Endothelial cell of umbilical vein (primary cell): ENCODE measurements at regions not wholly inside any gene's neighbourhood (a gene's known extent, or its start where the extent isn't known, plus 50 kb on each side); places are given as distances from the start of the nearest gene placed in this dataset.

Experiments used
- CTCF ChIP-seq, 2 donors: IDR thresholded peaks; 1 replicate in 1 of 2; 2 replicates in 1 of 2; pipeline ENCODE4 v1.5.1; 2011; ENCODE audit warnings: low read length in 2 of 2, mild to moderate bottlenecking in 2 of 2, moderate library complexity in 2 of 2, control low read depth in 1 of 2, inconsistent platforms in 1 of 2, low read depth in 1 of 2; ENCODE audit not compliant: insufficient read depth in 1 of 2; ENCODE audit errors: extremely low read depth in 1 of 2
- EZH2 ChIP-seq: IDR thresholded peaks from 2 replicates; pipeline ENCODE4 v1.6.1; 2012; ENCODE audit warnings: borderline replicate concordance, low read depth, mild to moderate bottlenecking, moderate library complexity, low read length, inconsistent platforms; ENCODE audit not compliant: severe bottlenecking
- FOS ChIP-seq: IDR thresholded peaks from 2 replicates; pipeline ENCODE4 v1.6.1; 2011; ENCODE audit warnings: mild to moderate bottlenecking, low read length, moderate library complexity, borderline replicate concordance; ENCODE audit not compliant: insufficient read depth
- GATA2 ChIP-seq: IDR thresholded peaks from 2 replicates; pipeline ENCODE4 v1.7.0; 2011; ENCODE audit warnings: low read depth, mild to moderate bottlenecking, moderate library complexity, mixed read lengths, low read length; ENCODE audit not compliant: insufficient read length, insufficient read depth
- JUN ChIP-seq: IDR thresholded peaks from 2 replicates; pipeline ENCODE4 v1.6.1; 2011; ENCODE audit warnings: borderline replicate concordance, low read depth; ENCODE audit not compliant: insufficient read length, insufficient read depth
- MAX ChIP-seq: IDR thresholded peaks from 2 replicates; pipeline ENCODE4 v1.6.1; 2011; ENCODE audit not compliant: insufficient read depth, insufficient read length
- MYC ChIP-seq: IDR thresholded peaks from one replicate; pipeline ENCODE4 v1.6.1; 2011; ENCODE audit warnings: mild to moderate bottlenecking, low read depth, low read length
- POLR2A ChIP-seq: IDR thresholded peaks from 2 replicates; pipeline ENCODE4 v1.6.1; 2012; ENCODE audit warnings: low read depth, mild to moderate bottlenecking, control low read depth, low read length
- POLR2AphosphoS5 ChIP-seq: IDR thresholded peaks from 2 replicates; pipeline ENCODE4 v1.6.1; 2012; ENCODE audit warnings: low read depth, mild to moderate bottlenecking, control low read depth, low read length, moderate library complexity; ENCODE audit not compliant: insufficient read depth

GRCh38 chr6:14732844-14733757 lies 512.8 kb upstream of the JARID2 start:
- TF ChIP-seq POLR2A, result no peak
- TF ChIP-seq CTCF (IDR thresholded peaks at IDR 0.05; ENCODE audit: extremely low read depth in 1 of 2, insufficient read depth in 1 of 2, low read depth in 1 of 2, low read length in 2 of 2), result no peak
- TF ChIP-seq POLR2AphosphoS5, result no peak
- no peak for TF ChIP-seq MAX
- no peak for TF ChIP-seq EZH2
- TF ChIP-seq JUN, result no peak
- TF ChIP-seq MYC, result no peak
- TF ChIP-seq FOS, result no peak
- no peak for TF ChIP-seq GATA2
